Fibroblast of pulmonary artery (primary cell): ENCODE measurements at regions not wholly inside any gene's neighbourhood (a gene's known extent, or its start where the extent isn't known, plus 50 kb on each side); places are given as distances from the start of the nearest gene placed in this dataset.

Source experiments
- DNase-seq: peaks from one replicate; pipeline ENCODE4 v3.0.0-alpha.2; 2010; ENCODE audit warnings: low read depth
- H3K4me3 ChIP-seq: replicated peaks from 2 replicates; pipeline ENCODE4 v1.5.1; 2011; ENCODE audit warnings: low read depth, mild to moderate bottlenecking, control low read depth, low read length, moderate library complexity
- CTCF ChIP-seq: IDR thresholded peaks from 2 replicates; pipeline ENCODE4 v1.5.1; 2011; ENCODE audit warnings: mild to moderate bottlenecking, control low read depth, low read length, inconsistent platforms; ENCODE audit errors: missing control alignments

- TF ChIP-seq CTCF = no peak
- DNase-seq = no peak
Measured at GRCh38 chr2:215670396-215670795, 234.5 kb upstream of the FN1 start.

GRCh38 chr2:215668378-215668775 lies 232.5 kb upstream of the FN1 start:
- peak; percentile 65 for DNase-seq
- H3K4me3 ChIP-seq = no peak overlapping the region
- TF ChIP-seq CTCF = no peak

More at GRCh38 chr2:215670396-215670795, 234.5 kb upstream of the FN1 start:
- H3K4me3 ChIP-seq = no peak overlapping the region

- TF ChIP-seq CTCF = no peak
- DNase-seq = no peak
- H3K4me3 ChIP-seq = no peak overlapping the region
Measured at GRCh38 chr2:215667585-215668377, 231.9 kb upstream of the FN1 start.

- peak; percentile 86 for DNase-seq
- TF ChIP-seq CTCF = no peak
- H3K4me3 ChIP-seq = no peak overlapping the region
Measured at GRCh38 chr2:215664847-215665525, 229.1 kb upstream of the FN1 start.

- DNase-seq = no peak
- H3K4me3 ChIP-seq = no peak overlapping the region
- TF ChIP-seq CTCF = no peak
Measured at GRCh38 chr2:215662715-215663114, 226.8 kb upstream of the FN1 start.

GRCh38 chr2:215660687-215661086 lies 224.8 kb upstream of the FN1 start:
- no peak for DNase-seq
- H3K4me3 ChIP-seq = no peak overlapping the region
- no peak for TF ChIP-seq CTCF
